ENCODE measurements at regions not wholly inside any gene's neighbourhood (a gene's known extent, or its start where the extent isn't known, plus 50 kb on each side); places are given as distances from the start of the nearest gene placed in this dataset.
"Not testable (repeated sequence)": the region's sequence is repeated elsewhere in the genome, so short reads cannot be mapped to it uniquely, and the experiment has no call there.

DNA sequence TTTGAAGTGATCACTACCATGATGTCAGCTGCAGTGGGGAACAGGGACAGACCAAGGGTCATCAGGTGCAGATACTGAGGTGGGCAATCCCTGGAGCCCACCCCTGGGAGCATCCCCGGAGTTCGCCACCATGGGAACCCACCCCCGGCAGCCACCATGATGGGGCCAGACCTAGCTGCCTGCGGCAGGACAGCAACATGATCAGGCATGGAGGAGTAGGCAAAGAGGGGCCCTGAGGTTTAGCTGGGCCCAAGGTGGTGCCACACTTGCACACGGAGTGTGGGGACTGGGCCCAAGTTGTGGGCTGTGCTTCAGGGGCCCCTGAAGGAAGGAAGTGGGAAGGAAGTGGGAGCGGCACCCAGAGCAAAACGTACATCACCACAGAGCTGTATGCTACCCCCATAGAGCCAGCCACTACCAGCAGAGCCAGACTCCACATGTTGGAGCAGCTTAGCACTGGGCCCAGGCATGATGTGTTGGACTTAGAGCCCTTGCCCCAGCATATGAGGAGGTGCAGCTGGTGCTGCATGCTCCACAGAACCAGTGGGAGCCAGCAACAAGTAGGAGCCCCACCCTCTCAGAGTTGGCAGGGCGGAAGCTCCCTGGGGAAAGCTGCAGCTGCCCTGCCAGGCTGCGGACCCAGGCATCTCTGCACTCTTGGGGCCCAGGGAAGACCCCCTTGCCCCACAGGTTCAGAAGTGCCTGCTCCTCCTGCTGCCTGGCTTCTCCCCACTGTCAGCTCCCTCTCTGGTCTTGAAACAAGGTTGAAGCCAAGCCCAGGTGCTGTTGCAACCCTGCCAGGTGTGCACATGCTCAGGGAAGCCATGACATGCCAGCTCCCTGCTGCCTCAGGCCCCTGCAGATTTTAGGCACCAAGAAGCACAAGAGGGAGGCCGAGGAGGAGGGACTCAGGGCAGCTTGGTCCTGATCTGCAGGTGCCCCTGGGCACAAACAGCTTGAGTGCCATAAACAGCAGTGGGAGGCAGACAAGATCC is 515.3 kb downstream of the ZBBX start:
- H3K9me3 ChIP-seq: no peaks in the 10 kb centered on the region
- no peaks in the 10 kb centered on the region for H3K4me1 ChIP-seq
- no peak overlapping the region for H3K4me3 ChIP-seq
- H3K36me3 ChIP-seq: no peaks in the 10 kb centered on the region
- DNase-seq (ENCODE audit: low spot score): no peak
- no peak overlapping the region for H3K27ac ChIP-seq
- H3K27me3 ChIP-seq: no peaks in the 10 kb centered on the region
- TF ChIP-seq, protein P1, sequence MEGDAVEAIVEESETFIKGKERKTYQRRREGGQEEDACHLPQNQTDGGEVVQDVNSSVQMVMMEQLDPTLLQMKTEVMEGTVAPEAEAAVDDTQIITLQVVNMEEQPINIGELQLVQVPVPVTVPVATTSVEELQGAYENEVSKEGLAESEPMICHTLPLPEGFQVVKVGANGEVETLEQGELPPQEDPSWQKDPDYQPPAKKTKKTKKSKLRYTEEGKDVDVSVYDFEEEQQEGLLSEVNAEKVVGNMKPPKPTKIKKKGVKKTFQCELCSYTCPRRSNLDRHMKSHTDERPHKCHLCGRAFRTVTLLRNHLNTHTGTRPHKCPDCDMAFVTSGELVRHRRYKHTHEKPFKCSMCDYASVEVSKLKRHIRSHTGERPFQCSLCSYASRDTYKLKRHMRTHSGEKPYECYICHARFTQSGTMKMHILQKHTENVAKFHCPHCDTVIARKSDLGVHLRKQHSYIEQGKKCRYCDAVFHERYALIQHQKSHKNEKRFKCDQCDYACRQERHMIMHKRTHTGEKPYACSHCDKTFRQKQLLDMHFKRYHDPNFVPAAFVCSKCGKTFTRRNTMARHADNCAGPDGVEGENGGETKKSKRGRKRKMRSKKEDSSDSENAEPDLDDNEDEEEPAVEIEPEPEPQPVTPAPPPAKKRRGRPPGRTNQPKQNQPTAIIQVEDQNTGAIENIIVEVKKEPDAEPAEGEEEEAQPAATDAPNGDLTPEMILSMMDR (IDR thresholded peaks at IDR 0.05): no peak

DNA sequence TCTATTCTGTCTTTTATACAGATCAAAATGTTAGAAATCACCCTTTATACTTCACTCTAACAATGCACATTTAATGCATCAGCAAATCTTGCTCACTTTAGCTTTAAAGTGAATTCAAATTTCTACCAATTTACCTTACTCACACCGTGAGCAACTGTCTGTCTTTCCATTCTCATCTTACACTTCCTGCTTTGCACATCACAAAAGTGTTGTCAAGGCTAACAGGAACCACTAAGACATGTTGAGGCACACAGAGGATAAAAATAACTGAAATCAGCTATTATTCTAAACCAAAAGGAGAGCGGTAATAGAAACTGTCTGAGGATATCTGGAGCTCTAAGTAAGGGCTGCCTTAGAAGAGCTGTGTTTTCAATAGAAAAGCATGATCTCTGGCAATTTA is 519.9 kb downstream of the ZBBX start:
- no peak for DNase-seq (ENCODE audit: low spot score)
- Histone ChIP-seq H3K27me3 (no peaks in the 10 kb centered on the region), H3K4me3 (no peak overlapping the region), H3K36me3 (no peaks in the 10 kb centered on the region), H3K9me3 (no peaks in the 10 kb centered on the region), H3K27ac (no peak overlapping the region), H3K4me1 (no peaks in the 10 kb centered on the region)
- TF ChIP-seq, protein P1 (IDR thresholded peaks at IDR 0.05): no peak

DNA sequence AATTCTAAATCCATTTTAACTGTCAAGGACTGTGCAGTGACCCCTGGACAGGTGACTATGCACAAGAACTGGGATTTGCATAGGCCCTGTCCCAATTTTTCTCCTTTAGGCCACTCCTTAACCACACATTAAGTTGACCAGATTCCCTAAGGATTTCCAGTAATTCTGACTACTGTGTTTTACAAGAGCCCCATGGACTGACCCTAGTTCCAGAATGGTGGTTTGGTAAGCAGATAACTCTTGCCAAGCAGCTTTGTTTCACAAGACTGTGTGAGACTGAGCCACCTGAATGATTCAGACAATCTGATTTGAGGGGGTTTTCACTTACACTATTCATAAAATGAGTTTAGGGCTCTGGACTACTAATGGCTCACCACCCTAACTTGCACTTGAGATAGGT is 535.8 kb downstream of the ZBBX start:
- Histone ChIP-seq H3K4me1 (no peaks in the 10 kb centered on the region), H3K27ac (no peak overlapping the region), H3K36me3 (no peaks in the 10 kb centered on the region), H3K9me3 (no peaks in the 10 kb centered on the region), H3K4me3 (no peak overlapping the region), H3K27me3 (no peaks in the 10 kb centered on the region)
- DNase-seq (ENCODE audit: low spot score): no peak
- TF ChIP-seq, protein P1 (IDR thresholded peaks at IDR 0.05): no peak

DNA sequence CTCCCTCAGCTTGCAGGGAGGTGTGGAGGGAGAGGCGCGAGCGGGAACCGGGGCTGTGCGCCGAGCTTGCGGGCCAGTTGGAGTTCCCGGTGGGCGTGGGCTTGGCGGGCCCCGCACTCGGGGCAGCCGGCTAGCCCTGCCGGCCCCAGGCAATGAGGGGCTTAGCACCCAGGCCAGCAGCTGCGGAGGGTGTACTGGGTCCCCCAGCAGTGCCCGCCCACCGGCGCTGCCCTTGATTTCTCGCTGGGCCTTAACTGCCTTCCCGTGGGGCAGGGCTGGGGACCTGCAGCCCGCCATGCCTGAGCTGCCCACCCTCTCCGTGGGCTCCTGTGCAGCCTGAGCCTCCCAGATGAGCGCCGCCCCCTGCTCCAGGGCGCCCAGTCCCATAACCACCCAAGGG is 537.3 kb downstream of the ZBBX start:
- H3K9me3 ChIP-seq; H3K27ac ChIP-seq; H3K36me3 ChIP-seq; H3K4me3 ChIP-seq; DNase-seq (ENCODE audit: low spot score); H3K27me3 ChIP-seq; H3K4me1 ChIP-seq: not testable (repeated sequence)

DNA sequence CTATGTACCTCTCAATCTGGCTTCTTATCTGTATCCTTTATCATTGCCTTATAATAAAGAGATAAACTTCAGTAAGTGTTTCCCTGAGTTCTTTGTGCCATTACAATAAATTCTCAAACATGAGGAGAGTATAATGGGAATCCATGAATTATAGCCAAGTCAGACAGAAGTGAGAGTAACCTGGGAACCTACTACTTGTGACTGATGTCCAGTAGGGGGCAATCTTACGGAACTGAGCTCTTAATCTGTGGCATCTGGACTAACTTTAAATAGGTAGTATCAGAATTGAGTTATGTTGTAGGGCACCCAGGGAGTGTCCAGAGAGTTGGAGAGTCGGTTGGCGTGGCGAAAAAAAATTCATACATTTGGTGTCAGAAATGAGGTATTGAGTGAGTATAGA is 542.6 kb downstream of the ZBBX start:
- Histone ChIP-seq H3K36me3 (no peaks in the 10 kb centered on the region), H3K27me3 (no peaks in the 10 kb centered on the region), H3K4me1 (no peaks in the 10 kb centered on the region), H3K27ac (no peak overlapping the region), H3K4me3 (no peak overlapping the region), H3K9me3 (no peaks in the 10 kb centered on the region)
- no peak for DNase-seq (ENCODE audit: low spot score)
- TF ChIP-seq, protein P1 (IDR thresholded peaks at IDR 0.05): peak in 1 of 2 donors; percentile 28

DNA sequence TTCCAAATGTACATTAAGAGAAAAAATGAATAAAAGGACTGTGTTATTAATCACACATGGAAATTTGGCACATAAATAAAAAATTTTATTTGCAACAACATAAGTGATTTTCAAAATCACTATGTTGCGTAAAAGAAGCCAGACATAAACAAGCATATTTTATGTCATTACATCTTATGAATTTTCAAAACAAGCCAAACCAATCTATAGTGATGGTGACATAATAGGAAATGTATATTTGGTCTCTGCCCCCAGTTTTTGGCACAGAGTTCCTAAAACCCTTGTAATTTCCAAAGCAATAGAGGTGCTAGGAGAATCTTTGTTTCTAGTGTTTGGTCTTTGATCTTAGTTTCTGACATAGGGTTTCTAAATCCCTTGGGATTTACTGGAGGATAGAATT is 543.3 kb downstream of the ZBBX start:
- TF ChIP-seq, protein P1 (IDR thresholded peaks at IDR 0.05): no peak
- DNase-seq (ENCODE audit: low spot score): no peak
- Histone ChIP-seq H3K27ac (no peak overlapping the region), H3K4me3 (no peak overlapping the region), H3K36me3 (no peaks in the 10 kb centered on the region), H3K4me1 (no peaks in the 10 kb centered on the region), H3K9me3 (no peaks in the 10 kb centered on the region), H3K27me3 (no peaks in the 10 kb centered on the region)
